Esophagus muscularis mucosa (tissue), 4 donors: ENCODE measurements at regions not wholly inside any gene's neighbourhood (a gene's known extent, or its start where the extent isn't known, plus 50 kb on each side); places are given as distances from the start of the nearest gene placed in this dataset.

Source experiments
- DNase-seq: peaks from one replicate; pipeline ENCODE4 v3.0.0-alpha.2; 2017; ENCODE audit errors: extremely low spot score
- H3K27ac ChIP-seq, 4 donors: fragments of 200-600 bp; sonication (generic); replicated peaks in 1 of 4; 1 replicate in 3 of 4; 2 replicates in 1 of 4; pipeline ENCODE4 v1.5.1; 2016 to 2019; ENCODE audit warnings: mild to moderate bottlenecking in 1 of 4
- H3K27me3 ChIP-seq, 4 donors: fragments of 200-600 bp; sonication (generic); one replicate each; pipeline versions ENCODE4 v1.5.1 to v1.6.0; 2016 to 2019
- H3K36me3 ChIP-seq, 4 donors: fragments of 200-600 bp; sonication (generic); one replicate each; pipeline ENCODE4 v1.5.1; 2016 to 2019
- H3K4me1 ChIP-seq, 4 donors: fragments of 200-600 bp; sonication (generic); one replicate each; pipeline ENCODE4 v1.5.1; 2016 to 2019
- H3K4me3 ChIP-seq, 4 donors: fragments of 200-600 bp; sonication (generic); 1 replicate in 2 of 4; 2 replicates in 2 of 4; pipeline ENCODE4 v1.5.1; 2016 to 2019; ENCODE audit warnings: mild to moderate bottlenecking in 4 of 4, moderate library complexity in 1 of 4
- H3K9me3 ChIP-seq, 4 donors: fragments of 200-600 bp; sonication (generic); 1 replicate in 3 of 4; 2 replicates in 1 of 4; pipeline ENCODE4 v1.5.1; 2016 to 2019
- CTCF ChIP-seq, 3 experiments: fragments of 200-600 bp in 2 of 3; fragments of 450-650 bp in 1 of 3; sonication (generic) in 2 of 3; IDR thresholded peaks; one replicate each; pipeline ENCODE4 v1.5.1; 2017 to 2019; ENCODE audit warnings: antibody characterized with exemption in 3 of 3, mild to moderate bottlenecking in 2 of 3, moderate library complexity in 1 of 3
- EP300 ChIP-seq: sonication (generic); formaldehyde crosslinking; IDR thresholded peaks from one replicate; pipeline ENCODE4 v1.6.1; 2017; ENCODE audit warnings: antibody characterized with exemption
- POLR2A ChIP-seq: fragments of 450-650 bp; IDR thresholded peaks from one replicate; pipeline ENCODE4 v1.6.1; 2017; ENCODE audit warnings: antibody characterized with exemption, moderate library complexity, mild to moderate bottlenecking, low read depth
- POLR2AphosphoS5 ChIP-seq, 2 donors: sonication (generic); formaldehyde crosslinking; IDR thresholded peaks; one replicate each; pipeline ENCODE4 v1.6.1; 2017; ENCODE audit warnings: antibody characterized with exemption in 2 of 2
- WGBS: methylation state at CpG from one replicate; pipeline ENCODE4 v1.1.5; 2018; 5-methylcytosine and 5-hydroxymethylcytosine counted together
- intact Hi-C: fragments of 100-400 bp; cut with DNase I; formaldehyde crosslinking; loops from one replicate; pipeline ENCODE4 v1.15.1; 2023

DNA sequence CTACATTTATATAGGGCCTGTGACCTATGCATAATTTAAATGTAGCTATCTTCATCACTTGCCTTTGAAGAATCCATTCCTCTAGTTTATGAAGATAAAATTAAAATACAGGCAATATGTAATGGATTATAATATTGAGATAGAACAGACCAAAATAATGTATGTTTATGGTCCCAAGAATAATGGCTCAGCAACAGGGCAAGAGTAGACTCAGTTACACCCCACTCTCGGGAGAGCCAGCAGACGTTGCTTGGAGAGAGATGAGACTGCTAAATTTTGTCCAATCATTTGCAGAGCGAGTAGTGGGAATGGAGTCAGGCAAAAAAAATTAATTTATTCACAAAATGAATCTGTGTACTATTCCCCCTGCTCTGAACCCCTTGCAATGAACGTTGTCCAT is 223.2 kb upstream of the FAT4 start:
- no peaks in the 10 kb centered on the region for H3K4me1 ChIP-seq
- no peaks in the 10 kb centered on the region for H3K9me3 ChIP-seq
- no peak overlapping the region for H3K4me3 ChIP-seq
- 91% methylated on average over 4 of the region's 4 CpGs for WGBS
- no peaks in the 10 kb centered on the region for H3K36me3 ChIP-seq
- H3K27me3 ChIP-seq: no peaks in the 10 kb centered on the region
- intact Hi-C loops: no loop called here
- DNase-seq: no peak
- no peak overlapping the region for H3K27ac ChIP-seq
- TF ChIP-seq POLR2AphosphoS5 (IDR thresholded peaks at IDR 0.05) (no peak), POLR2A (no peak), CTCF (IDR thresholded peaks at IDR 0.05) (no peak), EP300 (no peak)

DNA sequence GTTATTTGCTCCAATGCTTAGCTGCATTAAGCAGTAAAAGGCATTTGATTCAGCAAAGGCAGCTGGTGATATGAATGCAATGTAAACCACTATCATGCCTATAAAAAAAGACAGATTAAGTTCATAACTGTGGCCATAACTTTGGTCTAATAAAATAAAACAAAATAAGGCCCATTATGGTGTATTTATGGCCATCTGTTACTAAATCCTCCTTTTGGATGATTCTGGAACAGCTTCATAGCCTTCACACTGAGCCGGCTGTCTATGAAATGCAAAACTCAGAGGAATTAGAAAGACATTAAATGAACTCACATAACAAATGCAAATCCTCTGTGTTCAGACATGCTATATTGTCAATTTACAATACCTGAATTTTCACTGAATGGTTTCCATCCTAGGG is 223.7 kb upstream of the FAT4 start:
- no peak overlapping the region for H3K27ac ChIP-seq
- no peaks in the 10 kb centered on the region for H3K9me3 ChIP-seq
- no peaks in the 10 kb centered on the region for H3K36me3 ChIP-seq
- H3K4me3 ChIP-seq: no peak overlapping the region
- H3K27me3 ChIP-seq: no peaks in the 10 kb centered on the region
- no peak for TF ChIP-seq CTCF (IDR thresholded peaks at IDR 0.05)
- TF ChIP-seq EP300: no peak
- TF ChIP-seq POLR2AphosphoS5 (IDR thresholded peaks at IDR 0.05): no peak
- TF ChIP-seq POLR2A: no peak
- WGBS: 70% methylated on average over 1 of the region's 1 CpG
- intact Hi-C loops: no loop called here
- no peak for DNase-seq
- no peaks in the 10 kb centered on the region for H3K4me1 ChIP-seq

- Histone ChIP-seq H3K4me3 (no peak overlapping the region), H3K36me3 (no peaks in the 10 kb centered on the region), H3K4me1 (no peaks in the 10 kb centered on the region), H3K27me3 (no peaks in the 10 kb centered on the region), H3K27ac (no peak overlapping the region), H3K9me3 (no peaks in the 10 kb centered on the region)
- no peak for TF ChIP-seq POLR2AphosphoS5 (IDR thresholded peaks at IDR 0.05)
- intact Hi-C loops: no loop called here
- WGBS: 67% methylated on average over 1 of the region's 1 CpG
- DNase-seq: no peak
Observed at GRCh38 chr4:125084608-125085007, 230.1 kb upstream of the FAT4 start.

GRCh38 chr4:125082729-125083417 is 231.9 kb upstream of the FAT4 start:
- no peaks in the 10 kb centered on the region for H3K27me3 ChIP-seq
- TF ChIP-seq POLR2A: no peak
- no peak for TF ChIP-seq EP300
- no peak for TF ChIP-seq CTCF (IDR thresholded peaks at IDR 0.05)
- no peak for TF ChIP-seq POLR2AphosphoS5 (IDR thresholded peaks at IDR 0.05)
- 91% methylated on average over 4 of the region's 4 CpGs for WGBS
- H3K36me3 ChIP-seq: no peaks in the 10 kb centered on the region
- no peak overlapping the region for H3K4me3 ChIP-seq
- intact Hi-C loops: no loop called here
- no peaks in the 10 kb centered on the region for H3K4me1 ChIP-seq
- no peaks in the 10 kb centered on the region for H3K9me3 ChIP-seq
- no peak overlapping the region for H3K27ac ChIP-seq
- no peak for DNase-seq

GRCh38 chr4:125072269-125072668 is 242.5 kb upstream of the FAT4 start:
- intact Hi-C loops: no loop called here
- DNase-seq: no peak
- H3K36me3 ChIP-seq: no peaks in the 10 kb centered on the region
- TF ChIP-seq EP300: no peak
- no peak for TF ChIP-seq POLR2A
- TF ChIP-seq POLR2AphosphoS5 (IDR thresholded peaks at IDR 0.05): no peak
- TF ChIP-seq CTCF (IDR thresholded peaks at IDR 0.05): no peak
- no peaks in the 10 kb centered on the region for H3K9me3 ChIP-seq
- H3K4me1 ChIP-seq: peaks cover 0 to 10% (median 2%) of the 10 kb centered on the region in 4 donors
- H3K4me3 ChIP-seq: no peak overlapping the region
- no peak overlapping the region for H3K27ac ChIP-seq
- H3K27me3 ChIP-seq: no peaks in the 10 kb centered on the region
